ENCODE measurements at regions not wholly inside any gene's neighbourhood (a gene's known extent, or its start where the extent isn't known, plus 50 kb on each side); places are given as distances from the start of the nearest gene placed in this dataset.
A peak's percentile ranks its signal among the peaks of the same experiment; 100 is the strongest.

- ATAC-seq, result peak; percentile 18 to 71 (median 67)
- Histone ChIP-seq H3K4me3 (no peak overlapping the region), H3K36me3 (no peaks in the 10 kb centered on the region), H3K9me3 (no peaks in the 10 kb centered on the region), H3K27me3 (no peaks in the 10 kb centered on the region), H3K4me1 (peaks cover 18 to 21% (median 20%) of the 10 kb centered on the region in 3 donors), H3K27ac (no peak overlapping the region)
- WGBS, 2 donors, result 27 to 40% methylated on average over 5 of the region's 5 CpGs
- intact Hi-C loops (cut with DNase I), result loop anchor here in 1 of 3 donors (10.0 kb wide), 1 partner anchor 408 kb away; no protein-coding TSS in a partner anchor
- FAIRE-seq, result peak; percentile 80
- peak in 1 of 6 donors; percentile 34 for DNase-seq
- TF ChIP-seq CTCF (IDR thresholded peaks at IDR 0.05), result peak; percentile 54 to 75 (median 67)
Measured at GRCh38 chr13:26946684-26947343, 186.2 kb upstream of the GPR12 start.

GRCh38 chr13:26943748-26944147, 183.2 kb upstream of the GPR12 start:
- TF ChIP-seq CTCF (IDR thresholded peaks at IDR 0.05), result no peak
- DNase-seq, result no peak
- ATAC-seq, result no peak
- intact Hi-C loops (cut with DNase I), result loop anchor here in 1 of 3 donors (10.0 kb wide), 1 partner anchor 411 kb away; no protein-coding TSS in a partner anchor
- no peaks in the 10 kb centered on the region for H3K4me1 ChIP-seq
- WGBS, 2 donors, result 71 to 75% methylated on average over 4 of the region's 4 CpGs
- no peak overlapping the region for H3K27ac ChIP-seq
- H3K27me3 ChIP-seq, result no peaks in the 10 kb centered on the region
- H3K36me3 ChIP-seq, result no peaks in the 10 kb centered on the region
- no peaks in the 10 kb centered on the region for H3K9me3 ChIP-seq
- FAIRE-seq, result no peak
- H3K4me3 ChIP-seq, result no peak overlapping the region

GRCh38 chr13:26942184-26942583, 181.6 kb upstream of the GPR12 start:
- WGBS, 2 donors, result 81 to 83% methylated on average over 6 of the region's 6 CpGs
- H3K36me3 ChIP-seq, result no peaks in the 10 kb centered on the region
- TF ChIP-seq CTCF (IDR thresholded peaks at IDR 0.05), result no peak
- no peaks in the 10 kb centered on the region for H3K9me3 ChIP-seq
- ATAC-seq, result no peak
- H3K27me3 ChIP-seq, result no peaks in the 10 kb centered on the region
- DNase-seq, result no peak
- no peak overlapping the region for H3K4me3 ChIP-seq
- intact Hi-C loops (cut with DNase I), result loop anchor here in 1 of 3 donors (10.0 kb wide), 1 partner anchor 413 kb away; no protein-coding TSS in a partner anchor
- no peak overlapping the region for H3K27ac ChIP-seq
- no peak for FAIRE-seq
- H3K4me1 ChIP-seq, result no peaks in the 10 kb centered on the region

- ATAC-seq, result peak in 1 of 4 donors; percentile 52
Measured at GRCh38 chr13:26941345-26942174, 181.0 kb upstream of the GPR12 start.

More at GRCh38 chr13:26941345-26942174, 181.0 kb upstream of the GPR12 start:
- Histone ChIP-seq H3K27ac (no peak overlapping the region), H3K4me3 (no peak overlapping the region), H3K4me1 (no peaks in the 10 kb centered on the region), H3K36me3 (no peaks in the 10 kb centered on the region), H3K9me3 (no peaks in the 10 kb centered on the region), H3K27me3 (no peaks in the 10 kb centered on the region)
- DNase-seq, result no peak
- 42 to 52% methylated on average over 7 of the region's 7 CpGs for WGBS, 2 donors
- no peak for FAIRE-seq
- no peak for TF ChIP-seq CTCF (IDR thresholded peaks at IDR 0.05)
- intact Hi-C loops (cut with DNase I), result loop anchor here in 1 of 3 donors (10.0 kb wide), 1 partner anchor 413 kb away; no protein-coding TSS in a partner anchor

All from pancreas (tissue), 10 donors.